ENCODE measurements at regions not wholly inside any gene's neighbourhood (a gene's known extent, or its start where the extent isn't known, plus 50 kb on each side); places are given as distances from the start of the nearest gene placed in this dataset.

GRCh38 chr12:131642771-131643170 lies 68.1 kb upstream of the SFSWAP start:
- dilution Hi-C loops (cut with HindIII; ENCODE audit: low sequenced_read_pairs, unreplicated experiment) (no loop called here), intact Hi-C loops (cut with micrococcal nuclease) (no loop called here)

More at GRCh38 chr12:131642771-131643170, 68.1 kb upstream of the SFSWAP start:
- H3K36me3 ChIP-seq (ENCODE audit: control insufficient read depth, insufficient read depth, low read length), result no peaks in the 10 kb centered on the region
- no peak overlapping the region for H2BK120ac ChIP-seq (ENCODE audit: low read depth, low read length)
- no peak overlapping the region for H3K14ac ChIP-seq (replicated peaks; ENCODE audit: low read depth, low read length)
- H4K8ac ChIP-seq (ENCODE audit: low read depth in 2 of 2, low read length in 2 of 2), result no peak overlapping the region
- no peak overlapping the region for H3K4me2 ChIP-seq (ENCODE audit: low read depth, low read length)
- H4K5ac ChIP-seq (ENCODE audit: low read depth, low read length), result no peak overlapping the region
- POLR2A ChIA-PET (ENCODE audit: unreplicated experiment), result no interaction called here
- no peak overlapping the region for H3K23ac ChIP-seq (ENCODE audit: low read depth, low read length)
- no peak overlapping the region for H2BK15ac ChIP-seq (ENCODE audit: low read depth, low read length)
- no peaks in the 10 kb centered on the region for H3K9me3 ChIP-seq (ENCODE audit: control insufficient read depth, insufficient read depth, low read length)
- H4K20me1 ChIP-seq (ENCODE audit: insufficient read depth, low read length), result no peaks in the 10 kb centered on the region
- no peak overlapping the region for H3K4me3 ChIP-seq (ENCODE audit: insufficient read depth, low read depth, low read length)
- no peaks in the 10 kb centered on the region for H3K9me1 ChIP-seq (ENCODE audit: insufficient read depth, low read length)
- H3K4me1 ChIP-seq (ENCODE audit: control insufficient read depth, insufficient read depth, low read length), result no peaks in the 10 kb centered on the region
- H3K56ac ChIP-seq (ENCODE audit: extremely low read depth, insufficient read depth, low read length), result no peak overlapping the region
- H3K4ac ChIP-seq (ENCODE audit: low read depth, low read length), result no peak overlapping the region
- no peak overlapping the region for H2AK9ac ChIP-seq (replicated peaks; ENCODE audit: low read depth, low read length, poor library complexity)
- DNase-seq (no peak), ATAC-seq (ENCODE audit: low read depth) (no peak)
- no peaks in the 10 kb centered on the region for H3K27me3 ChIP-seq (ENCODE audit: control insufficient read depth, insufficient read depth, low read length)
- no peak overlapping the region for H3K9ac ChIP-seq (ENCODE audit: low read depth, low read length)
- no peak overlapping the region for H3K27ac ChIP-seq (ENCODE audit: insufficient read depth, low read length)
- in situ Hi-C loops (cut with MboI; ENCODE audit: low sequenced_read_pairs), result loop anchor here (5.0 kb wide), 1 partner anchor 330 kb away; no protein-coding TSS in a partner anchor
- H2BK20ac ChIP-seq (ENCODE audit: low read depth, low read length), result no peak overlapping the region
- WGBS, 2 experiments (ENCODE audit: extremely low coverage in 2 of 2, insufficient read length in 1 of 2), result 83% methylated on average over 11 of the region's 17 CpGs; no CpG with 5 or more reads in 1 of the 2 experiments
- CTCF ChIA-PET, result no interaction called here
- no peak overlapping the region for H4K91ac ChIP-seq (ENCODE audit: insufficient read depth, low read depth, low read length)
- no peaks in the 10 kb centered on the region for H3K79me1 ChIP-seq (ENCODE audit: low read depth in 1 of 2, low read length in 2 of 2)
- TF ChIP-seq CTCF (conservative IDR thresholded peaks at IDR 0.05; ENCODE audit: low read depth, low read length) (no peak), FOS (IDR thresholded peaks at IDR 0.05; ENCODE audit: low read depth, low read length) (no peak), BHLHE40 (IDR thresholded peaks at IDR 0.05; ENCODE audit: low read depth, low read length) (no peak), SMC3 (IDR thresholded peaks at IDR 0.05; ENCODE audit: low read depth, low read length) (no peak), CEBPB (IDR thresholded peaks at IDR 0.05; ENCODE audit: low read depth, low read length) (no peak), USF2 (IDR thresholded peaks at IDR 0.05; ENCODE audit: low read depth, low read length) (no peak), MAFK (IDR thresholded peaks at IDR 0.05; ENCODE audit: low read depth, low read length) (no peak), POLR2A (IDR thresholded peaks at IDR 0.05; ENCODE audit: low read depth, low read length) (no peak), RCOR1 (IDR thresholded peaks at IDR 0.05; ENCODE audit: insufficient replicate concordance, low read length) (no peak), CHD1 (IDR thresholded peaks at IDR 0.05; ENCODE audit: low read depth, low read length) (no peak), ELK1 (IDR thresholded peaks at IDR 0.05; ENCODE audit: borderline replicate concordance, low read depth, low read length) (no peak), NFE2L2 (IDR thresholded peaks at IDR 0.05; ENCODE audit: low read depth, low read length) (no peak), RFX5 (IDR thresholded peaks at IDR 0.05; ENCODE audit: low read depth, low read length) (no peak), MAZ (IDR thresholded peaks at IDR 0.05; ENCODE audit: borderline replicate concordance, low read depth, low read length) (no peak), RAD21 (IDR thresholded peaks at IDR 0.05; ENCODE audit: low read length) (no peak), MXI1 (IDR thresholded peaks at IDR 0.05; ENCODE audit: borderline replicate concordance, low read depth, low read length) (no peak)
- H2BK5ac ChIP-seq (ENCODE audit: low read depth, low read length, poor library complexity, severe bottlenecking), result no peak overlapping the region
- no TSS peak for BruUV-seq (replicated peaks)
- no peak overlapping the region for H2AFZ ChIP-seq (replicated peaks; ENCODE audit: low read length, poor library complexity)
- H2AK5ac ChIP-seq (ENCODE audit: low read depth, low read length), result no peak overlapping the region
- H3K18ac ChIP-seq (ENCODE audit: low read depth, low read length), result no peak overlapping the region

Data from IMR-90 (cell line).